ENCODE measurements at regions not wholly inside any gene's neighbourhood (a gene's known extent, or its start where the extent isn't known, plus 50 kb on each side); places are given as distances from the start of the nearest gene placed in this dataset.
"Not testable (repeated sequence)": the region's sequence is repeated elsewhere in the genome, so short reads cannot be mapped to it uniquely, and the experiment has no call there.

GRCh38 chr6:115487331-115487730 is 573.4 kb downstream of the FRK start:
- no peaks in the 10 kb centered on the region for H3F3A ChIP-seq (ENCODE audit: insufficient read depth, low read length)
- no peaks in the 10 kb centered on the region for H4K20me1 ChIP-seq (ENCODE audit: insufficient read depth, low read length)
- DNase-seq = no peak
- H3K4me2 ChIP-seq (ENCODE audit: low read depth, low read length) = no peak overlapping the region
- H3K36me3 ChIP-seq (replicated peaks; ENCODE audit: insufficient read depth, low read length) = no peaks in the 10 kb centered on the region
- H3K4me3 ChIP-seq (ENCODE audit: low read length) = no peak overlapping the region
- no peaks in the 10 kb centered on the region for H3K4me1 ChIP-seq (ENCODE audit: low read length)
- no peak overlapping the region for H3K27ac ChIP-seq (ENCODE audit: low read length)
- H3K9ac ChIP-seq (ENCODE audit: low read length) = no peak overlapping the region
- no peaks in the 10 kb centered on the region for H3K27me3 ChIP-seq (replicated peaks; ENCODE audit: insufficient read depth, low read length)
- TF ChIP-seq CTCF (IDR thresholded peaks at IDR 0.05; ENCODE audit: low read length) (no peak), EZH2 (optimal IDR thresholded peaks at IDR 0.05; ENCODE audit: low read depth, low read length) (no peak), EZH2phosphoT487 (IDR thresholded peaks at IDR 0.05; ENCODE audit: low read length) (no peak)
- H2AFZ ChIP-seq (ENCODE audit: low read length) = no peak overlapping the region
- no peaks in the 10 kb centered on the region for H3K79me2 ChIP-seq (ENCODE audit: low read length)
- H3K9me2 ChIP-seq (replicated peaks; ENCODE audit: insufficient read depth, low read length) = no peaks in the 10 kb centered on the region
- H3K9me3 ChIP-seq (replicated peaks; ENCODE audit: insufficient read depth, low read length) = no peaks in the 10 kb centered on the region

GRCh38 chr6:115485400-115485799 is 575.3 kb downstream of the FRK start:
- no peaks in the 10 kb centered on the region for H3F3A ChIP-seq (ENCODE audit: insufficient read depth, low read length)
- no peak overlapping the region for H2AFZ ChIP-seq (ENCODE audit: low read length)
- H3K27me3 ChIP-seq (replicated peaks; ENCODE audit: insufficient read depth, low read length) = no peaks in the 10 kb centered on the region
- no peaks in the 10 kb centered on the region for H3K36me3 ChIP-seq (replicated peaks; ENCODE audit: insufficient read depth, low read length)
- no peaks in the 10 kb centered on the region for H3K79me2 ChIP-seq (ENCODE audit: low read length)
- H3K4me1 ChIP-seq (ENCODE audit: low read length) = peaks cover 7% of the 10 kb centered on the region
- no peak overlapping the region for H3K4me3 ChIP-seq (ENCODE audit: low read length)
- H4K20me1 ChIP-seq (ENCODE audit: insufficient read depth, low read length) = no peaks in the 10 kb centered on the region
- TF ChIP-seq EZH2phosphoT487 (IDR thresholded peaks at IDR 0.05; ENCODE audit: low read length) (no peak), EZH2 (optimal IDR thresholded peaks at IDR 0.05; ENCODE audit: low read depth, low read length) (no peak), CTCF (IDR thresholded peaks at IDR 0.05; ENCODE audit: low read length) (no peak)
- no peak overlapping the region for H3K4me2 ChIP-seq (ENCODE audit: low read depth, low read length)
- no peak for DNase-seq
- H3K27ac ChIP-seq (ENCODE audit: low read length) = no peak overlapping the region
- H3K9me3 ChIP-seq (replicated peaks; ENCODE audit: insufficient read depth, low read length) = no peaks in the 10 kb centered on the region
- no peaks in the 10 kb centered on the region for H3K9me2 ChIP-seq (replicated peaks; ENCODE audit: insufficient read depth, low read length)
- H3K9ac ChIP-seq (ENCODE audit: low read length) = no peak overlapping the region

- H2AFZ ChIP-seq (ENCODE audit: low read length); H3K27me3 ChIP-seq (replicated peaks; ENCODE audit: insufficient read depth, low read length); H3K9me3 ChIP-seq (replicated peaks; ENCODE audit: insufficient read depth, low read length); H3K36me3 ChIP-seq (replicated peaks; ENCODE audit: insufficient read depth, low read length); H3K9ac ChIP-seq (ENCODE audit: low read length); H3K27ac ChIP-seq (ENCODE audit: low read length); H3K4me3 ChIP-seq (ENCODE audit: low read length); H4K20me1 ChIP-seq (ENCODE audit: insufficient read depth, low read length); H3K4me2 ChIP-seq (ENCODE audit: low read depth, low read length); H3F3A ChIP-seq (ENCODE audit: insufficient read depth, low read length); H3K79me2 ChIP-seq (ENCODE audit: low read length); H3K9me2 ChIP-seq (replicated peaks; ENCODE audit: insufficient read depth, low read length): not testable (repeated sequence)
- DNase-seq = peak; percentile 56
- H3K4me1 ChIP-seq (ENCODE audit: low read length) = peaks cover 16% of the 10 kb centered on the region
These were observed 580.1 kb downstream of the FRK start for GRCh38 chr6:115480543-115480942.

- Histone ChIP-seq H3K27me3 (replicated peaks; ENCODE audit: insufficient read depth, low read length) (no peaks in the 10 kb centered on the region), H3K4me3 (ENCODE audit: low read length) (no peak overlapping the region), H3K36me3 (replicated peaks; ENCODE audit: insufficient read depth, low read length) (no peaks in the 10 kb centered on the region), H3K79me2 (ENCODE audit: low read length) (no peaks in the 10 kb centered on the region), H2AFZ (ENCODE audit: low read length) (peak overlapping the region; percentile 35; the same call in 1 of the 2 replicates), H3K9me3 (replicated peaks; ENCODE audit: insufficient read depth, low read length) (no peaks in the 10 kb centered on the region), H3K4me2 (ENCODE audit: low read depth, low read length) (peak overlapping the region; percentile 43; the same call in 1 of the 2 replicates), H4K20me1 (ENCODE audit: insufficient read depth, low read length) (no peaks in the 10 kb centered on the region), H3K4me1 (ENCODE audit: low read length) (peaks cover 22% of the 10 kb centered on the region), H3F3A (ENCODE audit: insufficient read depth, low read length) (peaks cover 15% of the 10 kb centered on the region), H3K9me2 (replicated peaks; ENCODE audit: insufficient read depth, low read length) (no peaks in the 10 kb centered on the region), H3K27ac (ENCODE audit: low read length) (peak overlapping the region; percentile 43; the same call in 1 of the 2 replicates), H3K9ac (ENCODE audit: low read length) (no peak overlapping the region)
- peak; percentile 48 for DNase-seq
- no peak for TF ChIP-seq EZH2 (optimal IDR thresholded peaks at IDR 0.05; ENCODE audit: low read depth, low read length)
- no peak for TF ChIP-seq EZH2phosphoT487 (IDR thresholded peaks at IDR 0.05; ENCODE audit: low read length)
- TF ChIP-seq CTCF (IDR thresholded peaks at IDR 0.05; ENCODE audit: low read length) = no peak
These were observed 586.1 kb downstream of the FRK start for GRCh38 chr6:115474443-115475041.
